ENCODE measurements at regions not wholly inside any gene's neighbourhood (a gene's known extent, or its start where the extent isn't known, plus 50 kb on each side); places are given as distances from the start of the nearest gene placed in this dataset.

GRCh38 chr12:123097561-123098084 is 53.3 kb downstream of the PITPNM2 start:
- TF ChIP-seq CTCF (IDR thresholded peaks at IDR 0.05) (no peak), POLR2A (IDR thresholded peaks at IDR 0.05) (no peak)
